ENCODE measurements at regions not wholly inside any gene's neighbourhood (a gene's known extent, or its start where the extent isn't known, plus 50 kb on each side); places are given as distances from the start of the nearest gene placed in this dataset.
"Not testable (repeated sequence)": the region's sequence is repeated elsewhere in the genome, so short reads cannot be mapped to it uniquely, and the experiment has no call there.

- no peak for DNase-seq (ENCODE audit: low spot score)
These were observed 351.8 kb upstream of the WWC1 start for GRCh38 chr5:167939686-167940085.

GRCh38 chr5:167940911-167941310 is 350.5 kb upstream of the WWC1 start:
- DNase-seq (ENCODE audit: low spot score), result no peak

GRCh38 chr5:167941556-167941955 is 349.9 kb upstream of the WWC1 start:
- DNase-seq (ENCODE audit: low spot score), result not testable (repeated sequence)

- no peak for DNase-seq (ENCODE audit: low spot score)
These were observed 348.1 kb upstream of the WWC1 start for GRCh38 chr5:167943343-167943742.

GRCh38 chr5:167944121-167944852 is 347.2 kb upstream of the WWC1 start:
- DNase-seq (ENCODE audit: low spot score), result no peak

- no peak for DNase-seq (ENCODE audit: low spot score)
These were observed 345.7 kb upstream of the WWC1 start for GRCh38 chr5:167945542-167946384.

GRCh38 chr5:167947306-167947705 is 344.1 kb upstream of the WWC1 start:
- DNase-seq (ENCODE audit: low spot score), result no peak

- no peak for DNase-seq (ENCODE audit: low spot score)
These were observed 343.2 kb upstream of the WWC1 start for GRCh38 chr5:167948251-167948650.

- no peak for DNase-seq (ENCODE audit: low spot score)
These were observed 342.0 kb upstream of the WWC1 start for GRCh38 chr5:167949435-167949834.

GRCh38 chr5:167950126-167950721 is 341.2 kb upstream of the WWC1 start:
- DNase-seq (ENCODE audit: low spot score), result no peak

- DNase-seq (ENCODE audit: low spot score), result no peak
These were observed 340.3 kb upstream of the WWC1 start for GRCh38 chr5:167951116-167951515.

GRCh38 chr5:167952278-167952995 is 339.0 kb upstream of the WWC1 start:
- no peak for DNase-seq (ENCODE audit: low spot score)

- DNase-seq (ENCODE audit: low spot score), result no peak
These were observed 338.2 kb upstream of the WWC1 start for GRCh38 chr5:167953151-167953798.

GRCh38 chr5:167961731-167962130 is 329.7 kb upstream of the WWC1 start:
- DNase-seq (ENCODE audit: low spot score), result no peak

- no peak for DNase-seq (ENCODE audit: low spot score)
These were observed 326.9 kb upstream of the WWC1 start for GRCh38 chr5:167964529-167964928.

- DNase-seq (ENCODE audit: low spot score), result no peak
These were observed 325.7 kb upstream of the WWC1 start for GRCh38 chr5:167965710-167966109.

GRCh38 chr5:167966979-167967378 is 324.5 kb upstream of the WWC1 start:
- no peak for DNase-seq (ENCODE audit: low spot score)

GRCh38 chr5:167967494-167968177 is 323.8 kb upstream of the WWC1 start:
- DNase-seq (ENCODE audit: low spot score), result no peak

- no peak for DNase-seq (ENCODE audit: low spot score)
These were observed 322.6 kb upstream of the WWC1 start for GRCh38 chr5:167968837-167969236.

GRCh38 chr5:167969998-167970397 is 321.4 kb upstream of the WWC1 start:
- no peak for DNase-seq (ENCODE audit: low spot score)

GRCh38 chr5:167971706-167972105 is 319.7 kb upstream of the WWC1 start:
- DNase-seq (ENCODE audit: low spot score), result no peak

Data from CD4-positive, alpha-beta T cell treated with Interleukin-2 at 100 ng/mL for 4 hours (primary cell).